SK-N-SH (cell line): ENCODE measurements at regions not wholly inside any gene's neighbourhood (a gene's known extent, or its start where the extent isn't known, plus 50 kb on each side); places are given as distances from the start of the nearest gene placed in this dataset.

Experiments
- CTCF ChIA-PET: fragments of 300-600, 350-600 bp; formaldehyde crosslinking; extraction: SDS; loops from one replicate; lab custom pipeline; 2021; lab: Yijun Ruan, JAX
- POLR2A ChIA-PET: fragments of 350-600 bp; sonication (Branson Sonifier 250); formaldehyde crosslinking; extraction: SDS; loops from one replicate; lab custom pipeline; 2020; ENCODE audit warnings: antibody characterized with exemption, inconsistent platforms; lab: Yijun Ruan, JAX
- DNase-seq: peaks from one replicate; pipeline ENCODE4 v3.0.0; 2012
- H2AFZ ChIP-seq: fragments of 200-600 bp; sonication (generic); 2 replicates; pipeline ENCODE4 v1.8.1; 2016; ENCODE audit warnings: antibody characterized with exemption, mild to moderate bottlenecking, low read depth
- H3F3A ChIP-seq: fragments of 200-600 bp; sonication (generic); replicated peaks from 2 replicates; pipeline ENCODE3; 2016; ENCODE audit warnings: antibody characterized with exemption, mild to moderate bottlenecking; ENCODE audit not compliant: insufficient read depth
- H3K27ac ChIP-seq, 2 experiments: fragments of 200-500 bp in 1 of 2; fragments of 200-600 bp in 1 of 2; sonication (Bioruptor generic) in 1 of 2; sonication (generic), shearing (Covaris generic) in 1 of 2; 2 replicates each; pipeline versions ENCODE4 v1.5.1 to v1.6.1; 2014 to 2016; ENCODE audit warnings: low read depth in 2 of 2, inconsistent platforms in 1 of 2, low read length in 1 of 2, mild to moderate bottlenecking in 1 of 2, mixed read lengths in 1 of 2
- H3K27me3 ChIP-seq: fragments of 200-600 bp; sonication (generic), shearing (Covaris generic); 2 replicates; pipeline ENCODE4 v1.6.1; 2016; ENCODE audit warnings: mixed run types; ENCODE audit not compliant: insufficient read depth
- H3K36me3 ChIP-seq, 2 experiments: fragments of 200-500 bp in 1 of 2; fragments of 200-600 bp in 1 of 2; sonication (Bioruptor generic) in 1 of 2; sonication (generic) in 1 of 2; replicated peaks in 1 of 2; 2 replicates each; pipeline versions ENCODE3 to v1.5.1; 2014 to 2016; ENCODE audit warnings: low read length in 1 of 2, mild to moderate bottlenecking in 1 of 2; ENCODE audit not compliant: insufficient read depth in 2 of 2, control insufficient read depth in 1 of 2
- H3K4me1 ChIP-seq, 2 experiments: fragments of 200-500 bp in 1 of 2; fragments of 200-600 bp in 1 of 2; sonication (Bioruptor generic) in 1 of 2; sonication (generic), shearing (Covaris generic) in 1 of 2; 2 replicates each; pipeline versions ENCODE4 v1.5.1 to v1.6.1; 2014 to 2016; ENCODE audit warnings: low read depth in 1 of 2, low read length in 1 of 2, mixed run types in 1 of 2; ENCODE audit not compliant: insufficient read depth in 2 of 2, control insufficient read depth in 1 of 2
- H3K4me2 ChIP-seq: fragments of 200-600 bp; sonication (generic), shearing (Covaris generic); 2 replicates; pipeline ENCODE4 v1.6.1; 2017; ENCODE audit warnings: mixed run types
- H3K4me3 ChIP-seq, 2 experiments: fragments of 200-500 bp in 1 of 2; fragments of 200-600 bp in 1 of 2; sonication (Bioruptor generic) in 1 of 2; sonication (generic), shearing (Covaris generic) in 1 of 2; 2 replicates each; pipeline versions ENCODE4 v1.5.1 to v1.8.1; 2014 to 2016; ENCODE audit warnings: low read depth in 2 of 2, inconsistent platforms in 1 of 2, low read length in 1 of 2, mild to moderate bottlenecking in 1 of 2, mixed read lengths in 1 of 2, moderate library complexity in 1 of 2
- H3K79me2 ChIP-seq: fragments of 200-600 bp; sonication (generic); 2 replicates; pipeline ENCODE4 v1.8.1; 2017; ENCODE audit warnings: mild to moderate bottlenecking; ENCODE audit not compliant: insufficient read depth
- H3K9ac ChIP-seq: fragments of 200-600 bp; sonication (generic); 2 replicates; pipeline ENCODE4 v1.6.1; 2017; ENCODE audit warnings: mixed run types
- H3K9me2 ChIP-seq: fragments of 200-600 bp; sonication (generic); 2 replicates; pipeline ENCODE4 v1.6.1; 2017; ENCODE audit warnings: mixed run types
- H3K9me3 ChIP-seq: fragments of 200-600 bp; sonication (generic); 2 replicates; pipeline ENCODE4 v1.6.1; 2017; ENCODE audit warnings: mixed run types, mild to moderate bottlenecking, moderate library complexity
- H4K20me1 ChIP-seq: fragments of 200-600 bp; sonication (generic); 2 replicates; pipeline ENCODE4 v1.6.1; 2017; ENCODE audit warnings: mild to moderate bottlenecking, mixed run types; ENCODE audit not compliant: insufficient read depth
- CTCF ChIP-seq: fragments of 200-600 bp; sonication (generic); IDR thresholded peaks from 2 replicates; pipeline ENCODE4 v1.6.1; 2017; ENCODE audit warnings: antibody characterized with exemption, mild to moderate bottlenecking, moderate library complexity
- FOSL2 ChIP-seq: IDR thresholded peaks from 2 replicates; pipeline ENCODE4 v1.4.0; 2012; ENCODE audit warnings: low read depth, mild to moderate bottlenecking, moderate library complexity, borderline replicate concordance
- MAX ChIP-seq: IDR thresholded peaks from 2 replicates; pipeline ENCODE4 v1.4.0; 2012; ENCODE audit warnings: low read depth
- MEF2A ChIP-seq: IDR thresholded peaks from 2 replicates; pipeline ENCODE4 v1.4.0; 2012; ENCODE audit warnings: low read depth, borderline replicate concordance
- NRF1 ChIP-seq: IDR thresholded peaks from 2 replicates; pipeline ENCODE4 v1.6.1; 2012; ENCODE audit warnings: low read depth, mild to moderate bottlenecking, low read length
- RAD21 ChIP-seq: IDR thresholded peaks from 2 replicates; pipeline ENCODE4 v1.6.1; 2012; ENCODE audit warnings: mild to moderate bottlenecking, low read length
- USF1 ChIP-seq: IDR thresholded peaks from 2 replicates; pipeline ENCODE4 v1.4.0; 2012; ENCODE audit warnings: low read depth, borderline replicate concordance
- USF2 ChIP-seq: fragments of 150-350 bp; IDR thresholded peaks from 2 replicates; pipeline ENCODE4 v1.6.1; 2017; ENCODE audit warnings: antibody characterized with exemption, low read length, low read depth, borderline replicate concordance
- WGBS: methylation state at CpG from one replicate; pipeline ENCODE4 v1.1.6; 2017; ENCODE audit warnings: low lambda C conversion rate; 5-methylcytosine and 5-hydroxymethylcytosine counted together

- H3K4me2 ChIP-seq = no peak overlapping the region
- H3K4me1 ChIP-seq = no peaks in the 10 kb centered on the region
- no peaks in the 10 kb centered on the region for H3K27me3 ChIP-seq
- H2AFZ ChIP-seq = no peak overlapping the region
- ChIA-PET CTCF (interaction anchor here (1.2 kb wide), 1 partner anchor 220 kb away, joined by 5 read pairs; no protein-coding TSS in a partner anchor), POLR2A (no interaction called here)
- H3K9me2 ChIP-seq = no peaks in the 10 kb centered on the region
- H3K9ac ChIP-seq = no peak overlapping the region
- no peak overlapping the region for H3K4me3 ChIP-seq
- H3K36me3 ChIP-seq = no peaks in the 10 kb centered on the region
- H3F3A ChIP-seq = no peaks in the 10 kb centered on the region
- DNase-seq = no peak
- TF ChIP-seq NRF1 = no peak
- TF ChIP-seq FOSL2 = no peak
- TF ChIP-seq MEF2A = no peak
- no peak for TF ChIP-seq USF2
- TF ChIP-seq RAD21 = no peak
- H3K79me2 ChIP-seq = no peaks in the 10 kb centered on the region
- no peaks in the 10 kb centered on the region for H3K9me3 ChIP-seq
- WGBS = 58% methylated on average over 1 of the region's 1 CpG
- no peaks in the 10 kb centered on the region for H4K20me1 ChIP-seq
- no peak overlapping the region for H3K27ac ChIP-seq
Observed at GRCh38 chr10:23534761-23535160, 95.9 kb downstream of the OTUD1 start.

GRCh38 chr10:23535381-23535780, 96.5 kb downstream of the OTUD1 start:
- Histone ChIP-seq H3F3A (no peaks in the 10 kb centered on the region), H3K27ac (no peak overlapping the region), H3K36me3 (no peaks in the 10 kb centered on the region), H3K9me2 (no peaks in the 10 kb centered on the region), H2AFZ (no peak overlapping the region), H3K4me3 (no peak overlapping the region), H3K9me3 (no peaks in the 10 kb centered on the region), H4K20me1 (no peaks in the 10 kb centered on the region), H3K79me2 (no peaks in the 10 kb centered on the region), H3K4me1 (peaks cover 0 to 3% of the 10 kb centered on the region in 2 experiments; a peak in 1 of 4 replicates), H3K9ac (no peak overlapping the region), H3K4me2 (no peak overlapping the region), H3K27me3 (no peaks in the 10 kb centered on the region)
- POLR2A ChIA-PET = no interaction called here
- no peak for DNase-seq
- CTCF ChIA-PET = no interaction called here
- peak; percentile 32 for TF ChIP-seq RAD21
- no peak for TF ChIP-seq USF1
- peak; percentile 44 for TF ChIP-seq CTCF
- no peak for TF ChIP-seq MAX
- 32% methylated on average over 1 of the region's 1 CpG for WGBS
